ENCODE measurements at regions not wholly inside any gene's neighbourhood (a gene's known extent, or its start where the extent isn't known, plus 50 kb on each side); places are given as distances from the start of the nearest gene placed in this dataset.

GRCh38 chr5:33153372-33153771 is 287.4 kb upstream of the TARS1 start:
- WGBS, 2 donors: 57 to 59% methylated on average over 1 of the region's 1 CpG
- H3K27me3 ChIP-seq: no peaks in the 10 kb centered on the region
- ATAC-seq (ENCODE audit: low FRiP score in 2 of 2) (no peak), DNase-seq (no peak)
- H3K4me1 ChIP-seq: no peaks in the 10 kb centered on the region
- TF ChIP-seq EP300 (IDR thresholded peaks at IDR 0.05) (no peak), CTCF (IDR thresholded peaks at IDR 0.05) (no peak), POLR2AphosphoS5 (IDR thresholded peaks at IDR 0.05) (no peak), POLR2A (IDR thresholded peaks at IDR 0.05) (no peak)
- no peaks in the 10 kb centered on the region for H3K9me3 ChIP-seq
- H3K4me3 ChIP-seq: no peak overlapping the region
- no peak overlapping the region for H3K27ac ChIP-seq
- no peaks in the 10 kb centered on the region for H3K36me3 ChIP-seq

- ATAC-seq (ENCODE audit: low FRiP score in 2 of 2): no peak
- H3K27me3 ChIP-seq: no peaks in the 10 kb centered on the region
- H3K4me1 ChIP-seq: no peaks in the 10 kb centered on the region
- DNase-seq: no peak
- TF ChIP-seq POLR2AphosphoS5 (IDR thresholded peaks at IDR 0.05) (no peak), POLR2A (IDR thresholded peaks at IDR 0.05) (no peak), CTCF (IDR thresholded peaks at IDR 0.05) (no peak), EP300 (IDR thresholded peaks at IDR 0.05) (no peak)
- H3K36me3 ChIP-seq: no peaks in the 10 kb centered on the region
- no peak overlapping the region for H3K4me3 ChIP-seq
- H3K27ac ChIP-seq: no peak overlapping the region
- WGBS, 2 donors: 79 to 100% methylated on average over 1 of the region's 1 CpG
- H3K9me3 ChIP-seq: no peaks in the 10 kb centered on the region
These were observed 286.9 kb upstream of the TARS1 start for GRCh38 chr5:33153831-33154230.

- Histone ChIP-seq H3K27ac (no peak overlapping the region), H3K9me3 (no peaks in the 10 kb centered on the region), H3K4me3 (no peak overlapping the region), H3K36me3 (no peaks in the 10 kb centered on the region), H3K4me1 (no peaks in the 10 kb centered on the region), H3K27me3 (no peaks in the 10 kb centered on the region)
- DNase-seq (no peak), ATAC-seq (ENCODE audit: low FRiP score in 2 of 2) (no peak)
- 59 to 60% methylated on average over 2 of the region's 2 CpGs for WGBS, 2 donors
- TF ChIP-seq CTCF (IDR thresholded peaks at IDR 0.05) (no peak), POLR2AphosphoS5 (IDR thresholded peaks at IDR 0.05) (no peak), EP300 (IDR thresholded peaks at IDR 0.05) (no peak), POLR2A (IDR thresholded peaks at IDR 0.05) (no peak)
These were observed 279.9 kb upstream of the TARS1 start for GRCh38 chr5:33160871-33161270.

GRCh38 chr5:33161421-33161820 is 279.3 kb upstream of the TARS1 start:
- no peaks in the 10 kb centered on the region for H3K27me3 ChIP-seq
- WGBS, 2 donors: 70 to 78% methylated on average over 3 of the region's 3 CpGs
- no peak overlapping the region for H3K27ac ChIP-seq
- no peaks in the 10 kb centered on the region for H3K9me3 ChIP-seq
- H3K4me3 ChIP-seq: no peak overlapping the region
- DNase-seq (no peak), ATAC-seq (ENCODE audit: low FRiP score in 2 of 2) (no peak)
- no peaks in the 10 kb centered on the region for H3K4me1 ChIP-seq
- no peak for TF ChIP-seq CTCF (IDR thresholded peaks at IDR 0.05)
- no peak for TF ChIP-seq POLR2A (IDR thresholded peaks at IDR 0.05)
- no peak for TF ChIP-seq EP300 (IDR thresholded peaks at IDR 0.05)
- no peak for TF ChIP-seq POLR2AphosphoS5 (IDR thresholded peaks at IDR 0.05)
- no peaks in the 10 kb centered on the region for H3K36me3 ChIP-seq

- Histone ChIP-seq H3K9me3 (no peaks in the 10 kb centered on the region), H3K36me3 (no peaks in the 10 kb centered on the region), H3K4me1 (no peaks in the 10 kb centered on the region), H3K27me3 (no peaks in the 10 kb centered on the region), H3K27ac (no peak overlapping the region), H3K4me3 (no peak overlapping the region)
- ATAC-seq (ENCODE audit: low FRiP score in 2 of 2) (no peak), DNase-seq (peak in 1 of 2 donors; percentile 29)
- no peak for TF ChIP-seq POLR2A (IDR thresholded peaks at IDR 0.05)
- no peak for TF ChIP-seq CTCF (IDR thresholded peaks at IDR 0.05)
- no peak for TF ChIP-seq EP300 (IDR thresholded peaks at IDR 0.05)
- no peak for TF ChIP-seq POLR2AphosphoS5 (IDR thresholded peaks at IDR 0.05)
- WGBS, 2 donors: 97 to 98% methylated on average over 18 of the region's 18 CpGs
These were observed 278.7 kb upstream of the TARS1 start for GRCh38 chr5:33162057-33162456.
